Neural progenitor cell (in vitro differentiated cells): ENCODE measurements at regions not wholly inside any gene's neighbourhood (a gene's known extent, or its start where the extent isn't known, plus 50 kb on each side); places are given as distances from the start of the nearest gene placed in this dataset.

Experiments used
- CTCF ChIP-seq: fragments of 200-600 bp; sonication (generic); IDR thresholded peaks from 2 replicates; pipeline ENCODE4 v1.5.1; 2017; ENCODE audit warnings: antibody characterized with exemption, mild to moderate bottlenecking
- EZH2phosphoT487 ChIP-seq: fragments of 200-600 bp; sonication (generic); IDR thresholded peaks from 2 replicates; pipeline ENCODE4 v1.6.1; 2017; ENCODE audit warnings: antibody characterized with exemption

- TF ChIP-seq CTCF (no peak), EZH2phosphoT487 (no peak)
Measured at GRCh38 chr3:24838533-24838932, 343.9 kb upstream of the THRB start.
